GM23338 (cell line): ENCODE measurements at regions not wholly inside any gene's neighbourhood (a gene's known extent, or its start where the extent isn't known, plus 50 kb on each side); places are given as distances from the start of the nearest gene placed in this dataset.
"Not testable (repeated sequence)": the region's sequence is repeated elsewhere in the genome, so short reads cannot be mapped to it uniquely, and the experiment has no call there.

Experiments
- ATAC-seq: fragments of 200-7000 bp; cut with Tn5 transposase; 3 replicates; pipeline ENCODE4 v1.9.1; 2020
- DNase-seq: peaks from one replicate; pipeline ENCODE4 v3.0.0-alpha.2; 2015; ENCODE audit warnings: low spot score
- H2AFZ ChIP-seq: fragments of 200-600 bp; sonication (generic); 2 replicates; pipeline ENCODE4 v1.8.0; 2016; ENCODE audit warnings: antibody characterized with exemption, mild to moderate bottlenecking, moderate library complexity
- H3F3A ChIP-seq: fragments of 200-600 bp; sonication (generic); replicated peaks from 2 replicates; pipeline ENCODE4 v1.8.0; 2017; ENCODE audit warnings: antibody characterized with exemption, mixed run types, low read depth
- H3K27ac ChIP-seq: fragments of 200-600 bp; sonication (generic); 2 replicates; pipeline ENCODE4 v1.6.1; 2016; ENCODE audit warnings: low read depth
- H3K27me3 ChIP-seq: fragments of 200-600 bp; sonication (generic); 2 replicates; pipeline ENCODE4 v1.8.0; 2016; ENCODE audit warnings: mild to moderate bottlenecking, mixed run types, moderate library complexity; ENCODE audit not compliant: insufficient read depth
- H3K36me3 ChIP-seq: fragments of 200-600 bp; sonication (generic); 2 replicates; pipeline ENCODE4 v1.8.0; 2016; ENCODE audit warnings: mild to moderate bottlenecking; ENCODE audit not compliant: insufficient read depth
- H3K4me1 ChIP-seq: fragments of 200-600 bp; sonication (generic); 2 replicates; pipeline ENCODE4 v1.8.0; 2016; ENCODE audit warnings: mild to moderate bottlenecking, moderate library complexity; ENCODE audit not compliant: insufficient read depth
- H3K4me2 ChIP-seq: fragments of 200-600 bp; sonication (generic); 2 replicates; pipeline ENCODE4 v1.7.1; 2017; ENCODE audit warnings: mixed run types
- H3K4me3 ChIP-seq: fragments of 200-600 bp; sonication (generic); 2 replicates; pipeline ENCODE4 v1.6.1; 2016; ENCODE audit warnings: mixed run types
- H3K79me2 ChIP-seq: fragments of 200-600 bp; sonication (generic); replicated peaks from 2 replicates; pipeline ENCODE4 v1.8.0; 2017; ENCODE audit warnings: mild to moderate bottlenecking; ENCODE audit not compliant: insufficient read depth
- H3K9me2 ChIP-seq: fragments of 200-600 bp; sonication (generic); 2 replicates; pipeline ENCODE4 v1.8.0; 2017; ENCODE audit not compliant: insufficient read depth
- H4K20me1 ChIP-seq: fragments of 200-600 bp; sonication (generic); replicated peaks from 2 replicates; pipeline ENCODE4 v1.8.0; 2017; ENCODE audit warnings: mild to moderate bottlenecking; ENCODE audit not compliant: insufficient read depth
- H3K27ac Mint-ChIP-seq: 2 replicates; pipeline ENCODE4 v1.8.0; 2020; ENCODE audit warnings: inconsistent platforms, mild to moderate bottlenecking, moderate library complexity, mixed read lengths
- H3K27me3 Mint-ChIP-seq: 3 replicates; pipeline ENCODE4 v1.8.0; 2022; ENCODE audit warnings: low read depth, mild to moderate bottlenecking, moderate library complexity, mixed read lengths, inconsistent platforms; ENCODE audit not compliant: insufficient read depth, poor library complexity
- H3K36me3 Mint-ChIP-seq: 3 replicates; pipeline ENCODE4 v1.8.0; 2021; ENCODE audit warnings: low read depth, mild to moderate bottlenecking, inconsistent platforms, moderate library complexity, mixed read lengths
- H3K4me1 Mint-ChIP-seq: 3 replicates; pipeline ENCODE4 v1.8.0; 2020; ENCODE audit warnings: mild to moderate bottlenecking, inconsistent platforms, mixed read lengths
- H3K4me3 Mint-ChIP-seq: 3 replicates; pipeline ENCODE4 v1.8.0; 2021; ENCODE audit warnings: moderate library complexity, mild to moderate bottlenecking, inconsistent platforms, mixed read lengths
- H3K9me3 Mint-ChIP-seq: 3 replicates; pipeline ENCODE4 v1.8.0; 2020; ENCODE audit warnings: moderate library complexity, mild to moderate bottlenecking, inconsistent platforms, mixed read lengths

DNA sequence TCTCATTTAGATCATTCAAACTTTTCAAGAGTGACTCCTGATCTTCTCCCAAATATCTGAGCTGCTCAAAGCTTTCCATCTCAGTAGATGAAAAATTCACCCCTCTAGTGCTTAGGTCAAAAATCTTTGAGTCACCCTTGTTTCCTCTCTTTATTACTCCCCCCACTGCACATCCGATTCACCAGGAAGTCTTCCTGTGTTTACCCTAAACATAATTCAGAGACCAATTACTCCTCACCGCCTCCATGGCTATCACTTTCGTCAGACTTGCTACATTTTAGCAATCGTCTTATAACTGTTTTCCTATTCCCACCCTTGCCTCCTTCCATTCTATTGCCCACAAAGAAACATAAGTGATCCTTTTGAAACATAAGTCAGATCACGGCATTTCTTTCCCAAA is 94.8 kb downstream of the SPDYE17 start:
- 0 out of 2 replicates have a peak overlapping the region, but pooled peaks have one; percentile 63 for H2AFZ ChIP-seq
- not testable (repeated sequence) for H3K27me3 ChIP-seq, H3K9me2 ChIP-seq, H3K4me1 ChIP-seq, H3K27me3 Mint-ChIP-seq, ATAC-seq, H3K4me3 ChIP-seq, H3K27ac ChIP-seq, H3K27ac Mint-ChIP-seq, H4K20me1 ChIP-seq, H3K4me2 ChIP-seq, H3K79me2 ChIP-seq, DNase-seq, H3K9me3 Mint-ChIP-seq, H3K36me3 ChIP-seq, H3K36me3 Mint-ChIP-seq, H3K4me3 Mint-ChIP-seq, H3F3A ChIP-seq, H3K4me1 Mint-ChIP-seq

DNA sequence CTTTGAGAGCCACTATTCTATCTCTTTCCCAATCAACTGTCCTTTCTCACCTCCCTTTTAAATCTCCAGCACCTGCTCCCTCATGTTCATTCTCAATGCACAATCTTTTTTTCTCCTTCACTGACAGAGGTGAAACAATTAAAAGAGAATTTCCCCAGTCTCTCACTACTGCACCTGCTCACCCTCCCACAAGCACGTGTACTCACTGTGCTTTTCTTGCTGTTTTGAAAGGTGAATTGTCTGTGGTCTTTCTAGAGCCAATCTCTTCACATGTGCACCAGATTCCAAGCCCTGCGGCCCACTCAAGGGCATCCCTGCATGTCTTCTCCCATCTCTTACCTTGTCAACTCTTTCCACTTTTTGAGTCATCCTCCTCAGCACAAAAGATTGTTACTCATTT is 95.8 kb downstream of the SPDYE17 start:
- H4K20me1 ChIP-seq, H3K27me3 Mint-ChIP-seq, H3K4me1 ChIP-seq, H3K36me3 ChIP-seq, H2AFZ ChIP-seq, H3K4me3 ChIP-seq, H3K9me2 ChIP-seq, H3K27ac ChIP-seq, H3K36me3 Mint-ChIP-seq, H3K27ac Mint-ChIP-seq, H3K79me2 ChIP-seq, H3K4me3 Mint-ChIP-seq, H3K27me3 ChIP-seq, ATAC-seq, DNase-seq, H3K4me1 Mint-ChIP-seq, H3F3A ChIP-seq, H3K9me3 Mint-ChIP-seq, H3K4me2 ChIP-seq: not testable (repeated sequence)

DNA sequence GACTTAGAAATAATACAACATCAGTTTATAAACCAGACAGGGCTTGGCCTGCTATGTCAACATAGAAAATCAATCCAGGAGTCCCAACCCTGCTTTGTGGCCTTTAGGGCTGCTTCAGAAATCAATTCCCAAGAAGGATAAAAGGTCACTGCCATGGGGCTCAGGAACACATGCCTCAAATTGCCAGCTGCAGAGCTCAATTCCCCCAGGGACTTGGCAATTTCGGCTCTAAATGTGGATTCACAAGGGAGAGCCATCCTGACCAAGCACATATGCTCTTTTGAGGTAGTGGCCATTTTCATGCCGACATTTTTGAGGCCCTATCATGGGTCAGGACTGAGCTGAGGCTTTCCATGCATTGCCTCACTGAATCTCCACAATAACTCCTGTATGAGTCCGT is 97.5 kb downstream of the SPDYE17 start:
- not testable (repeated sequence) for H3F3A ChIP-seq, H3K36me3 ChIP-seq, H3K4me1 Mint-ChIP-seq, H3K9me3 Mint-ChIP-seq, H2AFZ ChIP-seq, H3K4me1 ChIP-seq, H4K20me1 ChIP-seq, ATAC-seq, H3K4me2 ChIP-seq, H3K27ac Mint-ChIP-seq, DNase-seq, H3K4me3 ChIP-seq, H3K9me2 ChIP-seq, H3K4me3 Mint-ChIP-seq, H3K79me2 ChIP-seq, H3K27me3 Mint-ChIP-seq, H3K36me3 Mint-ChIP-seq, H3K27ac ChIP-seq, H3K27me3 ChIP-seq

GRCh38 chr7:76932957-76933356 is 99.2 kb downstream of the SPDYE17 start:
- H3K4me3 Mint-ChIP-seq, DNase-seq, H3K4me2 ChIP-seq, H3K27me3 Mint-ChIP-seq, H3K27ac ChIP-seq, ATAC-seq, H3K36me3 ChIP-seq, H4K20me1 ChIP-seq, H3K27ac Mint-ChIP-seq, H2AFZ ChIP-seq, H3K9me3 Mint-ChIP-seq, H3K9me2 ChIP-seq, H3K4me1 Mint-ChIP-seq, H3K79me2 ChIP-seq, H3F3A ChIP-seq, H3K4me1 ChIP-seq, H3K4me3 ChIP-seq, H3K27me3 ChIP-seq, H3K36me3 Mint-ChIP-seq: not testable (repeated sequence)

DNA sequence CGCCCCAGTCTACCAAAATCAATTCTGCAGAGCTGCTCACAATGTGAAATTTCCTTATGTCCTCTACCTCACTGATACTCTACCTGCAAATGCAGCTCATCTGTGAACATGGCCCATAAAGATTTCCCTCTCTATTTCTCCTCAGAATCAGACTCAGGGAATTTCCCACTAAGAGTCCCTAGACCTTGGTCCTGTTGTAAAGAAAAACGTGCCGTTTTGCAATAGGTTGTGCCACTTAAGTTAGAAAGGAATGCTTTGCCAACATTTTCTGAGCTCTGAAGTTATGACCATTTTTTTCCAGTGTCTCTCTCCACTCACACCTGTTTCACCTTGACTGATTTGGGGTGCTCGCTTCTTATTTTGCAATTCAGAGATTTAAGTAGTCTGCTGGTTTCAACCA is 100.7 kb downstream of the SPDYE17 start:
- H3F3A ChIP-seq, H3K36me3 Mint-ChIP-seq, H3K4me3 Mint-ChIP-seq, H3K9me2 ChIP-seq, H3K4me3 ChIP-seq, H3K4me2 ChIP-seq, H3K27ac Mint-ChIP-seq, H3K27me3 Mint-ChIP-seq, ATAC-seq, DNase-seq, H3K4me1 Mint-ChIP-seq, H2AFZ ChIP-seq, H3K27ac ChIP-seq, H4K20me1 ChIP-seq, H3K36me3 ChIP-seq, H3K4me1 ChIP-seq, H3K9me3 Mint-ChIP-seq, H3K79me2 ChIP-seq, H3K27me3 ChIP-seq: not testable (repeated sequence)

- not testable (repeated sequence) for H3K4me3 Mint-ChIP-seq, H3K36me3 ChIP-seq, H3K9me3 Mint-ChIP-seq, H3F3A ChIP-seq, H2AFZ ChIP-seq, H3K4me2 ChIP-seq, H3K27ac Mint-ChIP-seq, H3K4me1 Mint-ChIP-seq, H3K4me3 ChIP-seq, H4K20me1 ChIP-seq, ATAC-seq, H3K27ac ChIP-seq, H3K36me3 Mint-ChIP-seq, H3K79me2 ChIP-seq, H3K27me3 Mint-ChIP-seq, H3K9me2 ChIP-seq, DNase-seq, H3K4me1 ChIP-seq, H3K27me3 ChIP-seq
Measured at GRCh38 chr7:76930416-76930815, 101.7 kb downstream of the SPDYE17 start.

- H2AFZ ChIP-seq, H3K27me3 Mint-ChIP-seq, H3K79me2 ChIP-seq, H3K27me3 ChIP-seq, ATAC-seq, H3K36me3 Mint-ChIP-seq, H3K9me2 ChIP-seq, H3K4me3 ChIP-seq, H3K36me3 ChIP-seq, H3K9me3 Mint-ChIP-seq, H3F3A ChIP-seq, H3K27ac Mint-ChIP-seq, H3K4me1 ChIP-seq, H3K4me2 ChIP-seq, H3K27ac ChIP-seq, DNase-seq, H3K4me1 Mint-ChIP-seq, H4K20me1 ChIP-seq, H3K4me3 Mint-ChIP-seq: not testable (repeated sequence)
Measured at GRCh38 chr7:76928751-76929150, 103.4 kb downstream of the SPDYE17 start.
